GM19239 (cell line): ENCODE measurements at regions not wholly inside any gene's neighbourhood (a gene's known extent, or its start where the extent isn't known, plus 50 kb on each side); places are given as distances from the start of the nearest gene placed in this dataset.

Experiments used
- DNase-seq: peaks from one replicate; pipeline ENCODE4 v3.0.0; 2011; ENCODE audit warnings: low spot score; ENCODE audit not compliant: insufficient read length
- FAIRE-seq: peaks from 2 replicates; lab custom pipeline; 2011; peaks lifted over from hg19 to GRCh38; lab: Jason Lieb, UNC

DNA sequence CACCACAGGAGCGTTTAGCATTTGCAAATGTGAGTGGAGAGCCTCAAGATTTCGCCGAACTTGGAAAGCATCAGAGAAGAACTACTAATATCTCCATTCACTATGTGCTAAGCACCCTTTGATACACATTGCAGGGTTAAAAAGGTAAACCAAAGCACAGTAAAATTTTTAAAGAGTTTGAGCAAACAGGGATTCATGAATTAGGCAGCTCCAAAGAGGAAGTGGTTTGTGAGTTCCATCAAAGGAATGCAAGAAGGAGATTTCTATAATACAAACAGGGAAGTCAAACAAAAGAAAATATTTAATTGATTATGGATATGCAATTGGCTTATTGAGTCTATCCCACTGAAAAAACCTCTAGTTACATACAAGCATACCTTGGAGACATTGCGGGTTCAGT, 81.1 kb upstream of the TMEM72 start:
- FAIRE-seq (no peak), DNase-seq (no peak)

DNA sequence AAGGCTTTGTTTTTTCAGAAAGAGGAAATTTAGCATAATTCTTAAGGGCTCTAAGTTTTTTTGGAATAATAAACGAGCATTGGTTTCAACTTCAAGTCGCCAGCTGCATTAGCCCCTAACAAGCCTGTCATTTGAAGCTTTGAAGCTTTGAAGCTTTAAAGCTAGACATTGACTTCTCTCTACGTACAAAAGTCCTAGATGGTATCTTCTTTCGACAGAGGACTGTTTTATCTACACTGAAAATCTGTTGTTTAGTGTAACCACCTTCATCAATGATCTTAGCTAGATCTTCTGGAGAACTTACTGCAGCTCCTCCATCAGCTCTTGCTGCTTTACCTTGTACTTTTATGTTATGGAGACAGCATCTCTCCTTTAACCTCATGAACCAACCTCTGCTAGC, 79.6 kb upstream of the TMEM72 start:
- DNase-seq (no peak), FAIRE-seq (no peak)

DNA sequence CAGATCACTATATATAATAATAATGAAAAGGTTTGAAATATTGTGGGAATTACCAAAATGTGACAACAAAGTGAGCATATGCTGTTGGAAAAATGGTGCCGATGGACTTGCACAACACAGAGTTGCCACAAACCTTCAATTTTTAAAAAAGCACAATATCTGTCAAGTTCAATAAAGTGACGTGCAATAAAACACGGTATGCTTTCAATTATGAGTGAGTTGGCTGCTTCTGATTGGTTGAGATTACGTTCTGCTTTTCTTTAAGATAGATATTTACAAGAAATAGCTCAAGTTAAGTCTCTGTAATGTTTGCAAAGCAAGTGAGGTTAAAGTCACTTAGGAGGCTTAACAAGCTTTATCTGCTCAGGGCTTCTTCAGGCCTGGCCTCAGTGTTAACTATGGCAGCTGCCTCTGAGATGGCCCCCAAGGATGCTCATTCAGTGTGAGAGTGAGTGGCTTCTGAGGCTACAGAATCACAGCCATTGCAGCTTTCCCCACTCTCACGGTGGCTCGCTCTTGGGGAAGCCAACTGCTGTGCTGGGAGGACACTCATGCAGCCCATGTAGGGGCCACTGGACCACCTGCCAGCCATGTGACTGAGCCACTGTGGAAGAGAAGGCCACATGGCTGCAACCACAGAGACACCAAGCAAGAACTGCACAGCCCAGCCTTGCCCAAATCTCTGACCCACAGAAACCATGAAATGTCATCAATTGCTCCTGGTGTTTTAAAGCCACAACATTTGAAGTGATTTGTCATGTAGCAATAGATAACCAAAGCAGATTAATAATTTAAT, 78.3 kb upstream of the TMEM72 start:
- FAIRE-seq (no peak), DNase-seq (no peak)

DNA sequence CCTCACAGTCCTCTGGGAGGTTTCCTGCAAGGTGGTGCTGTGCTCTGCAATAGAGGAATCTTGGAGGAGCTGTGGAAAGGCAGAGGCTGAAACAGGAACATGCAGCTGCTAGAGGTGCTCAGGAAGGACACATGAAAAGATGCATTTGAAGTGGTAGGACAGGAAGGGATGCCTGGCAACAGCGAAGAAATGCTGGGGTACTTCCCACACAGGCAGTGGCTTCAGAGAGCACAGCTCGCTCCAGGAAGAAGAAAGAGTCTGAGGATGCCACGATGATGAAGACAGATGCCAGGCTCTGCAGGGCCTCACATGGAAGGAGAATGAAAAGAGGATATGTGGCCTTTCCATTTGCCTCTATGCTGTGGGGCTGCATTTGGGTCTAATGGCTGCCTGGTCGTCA, 77.0 kb upstream of the TMEM72 start:
- FAIRE-seq (no peak), DNase-seq (no peak)

DNA sequence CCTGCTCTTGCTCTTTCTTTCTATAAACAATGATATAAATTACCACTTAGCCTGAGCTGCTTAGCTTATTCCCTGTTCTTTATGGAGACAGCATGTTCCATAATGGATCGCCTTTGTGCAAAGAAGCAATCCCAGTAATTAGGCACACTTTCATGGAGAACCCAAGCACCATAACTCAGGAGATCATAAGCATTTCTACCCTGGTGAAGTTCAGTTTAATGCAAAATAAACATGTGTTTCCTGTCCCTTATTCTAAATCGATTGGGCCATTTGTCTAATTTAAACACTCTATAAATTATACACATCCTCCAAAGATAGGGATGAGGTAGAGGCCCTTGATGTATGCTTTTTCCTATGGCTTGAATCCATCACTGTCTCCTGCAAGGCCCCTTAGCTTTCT, 75.8 kb upstream of the TMEM72 start:
- DNase-seq (no peak), FAIRE-seq (no peak)

DNA sequence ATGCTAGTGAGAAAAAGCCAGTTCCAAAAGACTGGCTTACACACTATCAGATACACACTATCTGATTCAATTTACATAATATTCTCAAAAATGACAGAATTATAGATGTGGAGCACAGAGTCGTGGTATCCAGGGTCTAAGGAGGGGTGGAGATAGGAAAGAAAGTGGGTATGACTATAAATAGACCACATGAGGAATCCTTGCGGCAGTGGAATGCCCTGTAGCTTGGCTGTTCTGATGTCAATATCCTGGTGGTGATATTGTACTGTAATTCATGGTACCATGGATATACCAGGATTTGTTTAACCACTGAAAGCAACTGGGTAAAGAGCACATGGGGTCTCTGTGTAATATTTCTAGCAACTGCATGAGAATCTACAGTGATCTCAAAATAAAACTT, 67.7 kb upstream of the TMEM72 start:
- DNase-seq (no peak), FAIRE-seq (no peak)

DNA sequence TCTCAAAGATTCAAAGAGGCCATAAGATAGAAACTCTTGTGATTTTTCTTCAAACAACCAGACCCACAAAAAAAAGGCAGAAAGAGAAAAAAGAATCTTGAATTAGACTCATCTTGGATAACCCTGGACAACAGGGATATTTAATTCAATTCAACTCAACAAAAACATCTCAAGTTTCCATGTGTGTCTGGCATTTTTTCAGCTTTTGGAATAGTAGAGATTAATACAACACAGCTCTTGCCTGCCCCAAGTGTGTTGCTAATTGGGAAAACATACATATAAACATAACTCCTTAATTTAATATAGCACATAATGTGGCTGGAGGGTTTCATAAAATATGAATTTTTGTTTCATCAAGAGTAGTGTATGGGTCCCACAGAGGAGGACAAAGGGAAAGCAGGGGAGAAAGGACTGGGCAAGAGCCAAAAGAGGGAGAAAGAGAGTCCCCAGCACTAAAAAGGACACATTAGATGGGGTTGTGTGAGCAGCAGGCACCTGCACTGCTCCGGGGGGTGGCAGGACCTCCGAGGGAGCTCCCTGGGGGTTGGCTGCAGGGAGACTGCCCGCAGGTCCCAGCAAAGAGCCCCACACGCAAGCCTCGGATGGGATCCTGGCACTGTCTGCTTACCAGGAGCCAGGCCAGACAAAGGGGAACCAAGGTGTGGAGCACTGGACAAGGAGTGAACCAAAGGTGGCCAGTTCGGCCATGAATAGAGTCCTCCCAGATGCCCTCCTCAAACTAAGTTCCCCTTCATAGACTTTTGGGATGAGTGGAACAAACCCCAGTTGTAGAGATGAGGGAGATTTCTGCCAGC, 65.6 kb upstream of the TMEM72 start:
- DNase-seq (no peak), FAIRE-seq (no peak)

DNA sequence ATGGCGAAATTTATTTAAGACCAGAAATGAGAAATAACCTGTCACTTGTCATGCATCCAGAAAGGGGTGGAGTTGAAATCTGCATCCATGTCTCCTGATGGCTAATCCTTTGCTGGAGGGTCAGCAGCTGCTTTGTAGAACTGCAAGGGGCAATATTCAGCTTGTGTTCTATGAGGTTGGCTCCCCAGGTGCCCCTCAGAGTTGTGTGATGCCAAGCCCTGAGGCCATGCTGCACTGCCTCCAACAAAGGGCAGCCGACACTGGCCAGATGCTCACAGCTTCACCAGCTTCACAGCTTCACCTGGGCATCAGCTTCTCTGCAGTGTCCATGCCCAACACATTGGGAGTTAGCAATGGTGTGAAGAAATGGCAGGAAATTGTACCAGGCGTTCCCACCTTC, 64.0 kb upstream of the TMEM72 start:
- FAIRE-seq (no peak), DNase-seq (no peak)

DNA sequence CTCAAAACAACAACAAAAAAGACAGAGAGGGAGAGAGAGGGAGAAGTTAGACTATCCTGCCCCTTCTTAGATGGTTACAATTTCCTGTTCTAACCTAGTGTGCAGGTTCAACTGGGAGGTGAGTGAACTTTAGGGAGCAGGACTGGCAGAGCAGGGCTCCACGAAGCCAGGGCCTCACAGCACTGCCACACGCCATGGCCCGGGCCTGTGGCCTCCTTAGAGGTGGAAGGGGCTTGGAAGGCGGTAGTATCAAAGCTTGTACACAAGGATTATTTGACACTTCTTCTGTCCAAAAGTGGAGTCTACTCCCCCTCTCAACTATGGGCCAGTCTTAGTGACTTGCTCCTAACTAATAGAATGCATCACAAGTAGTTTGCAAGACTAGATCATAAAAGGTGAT, 62.9 kb upstream of the TMEM72 start:
- no peak for FAIRE-seq
- DNase-seq, result no peak

DNA sequence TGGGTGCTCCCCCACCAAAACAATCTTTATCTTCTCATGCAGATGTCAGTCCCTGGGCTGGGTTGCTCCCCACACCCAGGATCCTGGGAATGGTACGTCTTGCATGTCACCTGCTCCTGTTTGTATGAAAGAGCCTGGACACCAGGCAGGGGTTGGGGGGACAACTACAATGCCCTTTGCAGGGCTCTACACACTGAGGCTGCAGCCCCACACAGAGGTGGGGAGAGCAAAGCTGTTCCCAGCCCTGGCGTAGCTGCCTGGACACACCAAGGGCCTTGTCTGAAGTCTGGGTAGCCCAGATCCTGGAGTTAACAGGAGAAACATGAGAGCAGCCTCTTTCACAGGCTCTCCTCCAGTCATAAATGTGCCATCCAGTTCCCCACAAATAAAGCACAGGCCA, 61.2 kb upstream of the TMEM72 start:
- no peak for FAIRE-seq

DNA sequence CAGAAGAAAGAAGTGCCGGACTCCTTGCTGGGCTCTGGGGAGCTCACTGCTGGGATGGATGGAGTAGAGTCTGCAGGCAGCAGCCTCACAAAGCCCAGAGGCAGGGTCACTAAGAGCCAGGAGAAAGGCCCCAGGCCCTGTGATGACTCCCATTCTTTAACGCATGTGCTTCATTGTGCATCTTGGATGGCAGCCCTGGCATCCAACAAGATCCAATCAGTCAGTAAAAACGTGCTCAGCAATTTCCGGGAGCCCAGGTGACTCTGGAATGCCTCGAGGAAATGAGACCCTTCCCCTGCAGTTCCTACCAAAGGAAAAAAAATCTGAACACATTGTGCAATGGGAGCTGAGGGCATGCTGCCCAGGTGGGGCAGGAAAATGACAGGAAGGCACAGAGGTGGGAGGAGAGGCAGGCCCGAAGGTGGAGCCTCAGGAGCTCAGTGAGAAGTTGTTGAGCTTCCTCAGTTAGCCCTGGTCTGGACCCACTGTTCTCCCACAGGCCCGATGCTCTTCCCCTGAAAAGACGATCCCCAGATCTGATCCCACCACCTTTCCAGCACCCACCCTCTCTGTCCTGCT, 60.7 kb upstream of the TMEM72 start:
- FAIRE-seq, result no peak
- no peak for DNase-seq

More for the DNA sequence above, 61.2 kb upstream of the TMEM72 start:
- DNase-seq, result no peak

DNA sequence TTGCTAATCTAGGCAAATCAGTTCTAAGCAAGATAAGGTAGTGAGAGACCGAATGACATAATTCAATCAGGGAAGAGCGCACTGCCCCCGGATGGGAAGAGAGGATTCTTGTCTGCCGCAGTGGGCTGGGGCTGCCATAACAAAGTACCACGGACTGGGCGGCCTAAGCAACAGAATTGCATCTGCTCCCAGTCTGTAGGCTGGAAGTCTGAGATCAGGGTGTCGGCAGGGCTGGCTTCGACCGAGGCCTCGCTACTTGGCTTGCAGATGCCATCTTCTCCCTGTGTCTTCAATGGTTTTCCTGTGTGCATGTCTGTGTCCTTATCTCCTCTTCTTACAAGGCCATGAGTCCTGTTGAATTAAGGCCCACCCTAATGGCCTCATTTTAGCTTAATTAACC, 59.7 kb upstream of the TMEM72 start:
- DNase-seq (no peak), FAIRE-seq (no peak)

DNA sequence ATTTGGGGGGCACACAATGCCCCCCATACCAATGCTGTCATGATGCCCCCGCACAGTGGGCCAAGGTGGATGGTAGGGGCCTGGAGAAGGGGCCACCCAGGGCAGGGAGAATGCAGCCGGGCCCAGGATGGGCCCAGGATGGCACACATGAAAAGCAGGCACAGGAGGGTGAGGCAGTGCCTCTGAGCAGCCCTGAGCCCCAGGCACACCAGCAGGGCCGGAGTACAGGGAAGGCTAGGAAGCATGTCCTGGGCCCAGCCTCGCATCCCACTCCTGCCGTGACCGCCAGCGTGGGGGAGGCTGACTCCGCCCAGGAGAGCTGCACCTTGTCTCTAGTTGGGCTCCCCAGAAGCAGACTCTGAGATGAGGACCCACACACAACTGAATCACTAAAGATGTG, 59.3 kb upstream of the TMEM72 start:
- DNase-seq (no peak), FAIRE-seq (no peak)

DNA sequence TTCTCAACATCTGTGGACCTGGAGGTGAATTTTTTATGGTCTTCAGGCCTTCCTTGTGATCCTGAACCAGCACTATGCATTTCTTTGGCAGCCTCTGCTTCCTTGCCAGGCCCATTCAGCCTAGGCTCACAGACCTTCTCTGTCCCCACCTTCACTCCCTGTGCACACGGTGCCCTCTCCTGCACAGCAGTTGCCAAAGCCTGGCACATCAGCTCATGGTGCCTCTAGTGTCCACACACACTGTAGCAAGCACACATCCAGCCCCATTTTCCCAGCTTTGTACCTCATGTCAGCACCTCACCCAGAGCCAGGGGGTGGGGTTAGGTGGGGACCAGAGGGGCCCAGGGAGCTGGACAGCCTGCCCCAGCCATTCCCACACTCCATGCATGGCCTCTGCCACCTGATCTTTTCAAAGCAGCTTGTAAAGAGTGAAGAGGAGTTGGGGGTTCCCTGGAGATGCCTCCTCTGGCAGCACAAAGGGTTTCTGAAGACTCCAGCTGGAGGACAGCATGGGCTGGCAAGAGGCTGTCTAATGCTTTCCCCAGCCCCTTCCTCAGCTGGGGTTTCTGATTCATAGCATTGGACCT, 57.9 kb upstream of the TMEM72 start:
- FAIRE-seq, result no peak

DNA sequence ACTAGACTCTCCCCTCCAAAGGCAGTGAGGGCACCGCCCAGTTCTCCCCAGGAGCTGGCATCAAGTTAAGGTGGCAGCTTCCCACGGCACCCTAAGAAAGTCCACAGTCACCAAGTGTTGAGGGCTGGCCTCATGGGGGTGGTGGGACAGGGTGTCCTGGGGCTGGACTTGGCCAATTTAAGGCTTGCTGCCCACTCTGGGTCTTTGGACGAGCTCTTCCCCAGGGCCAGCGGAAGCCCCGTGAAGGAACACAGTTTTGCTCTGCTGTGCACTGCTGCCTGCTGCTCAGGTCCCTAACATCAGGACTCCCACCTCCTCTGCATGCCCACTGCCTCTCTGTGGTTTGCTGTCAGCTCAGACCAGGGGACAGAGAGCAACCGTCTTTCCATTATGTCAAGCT, 57.3 kb upstream of the TMEM72 start:
- FAIRE-seq (no peak), DNase-seq (no peak)

More for the DNA sequence above, 57.9 kb upstream of the TMEM72 start:
- DNase-seq, result no peak

DNA sequence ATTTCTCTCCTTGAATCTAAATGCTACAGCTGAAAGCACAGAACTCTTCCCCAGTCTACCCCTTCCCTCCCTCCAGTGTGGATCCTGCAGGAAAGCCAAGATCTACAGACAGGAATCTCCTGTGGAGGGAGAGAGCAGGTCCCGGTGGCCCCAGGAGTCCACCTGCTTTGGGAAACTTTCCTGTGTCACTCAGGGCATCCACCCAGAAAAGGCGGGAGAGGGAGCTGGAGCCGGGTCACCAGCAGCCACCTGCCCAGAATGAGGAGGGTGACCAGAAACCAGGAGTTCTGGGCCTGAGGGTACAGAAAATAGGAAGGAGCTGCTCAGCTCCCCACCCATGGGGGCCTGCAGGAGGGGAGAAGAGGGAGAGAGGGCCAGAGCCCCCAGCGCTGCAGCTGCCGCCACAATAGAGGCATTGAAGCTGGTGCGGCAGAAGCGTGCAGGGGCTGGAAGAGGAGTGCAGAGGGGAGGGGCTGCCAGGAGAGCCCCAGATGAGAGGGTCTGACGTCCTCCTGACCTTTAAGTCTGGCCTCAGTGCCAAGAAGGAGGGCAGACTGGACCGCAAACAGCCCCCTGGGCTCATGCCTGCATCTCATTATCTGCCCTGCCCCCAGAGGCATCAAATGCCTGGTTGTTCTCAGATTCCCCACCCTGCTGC, 56.3 kb upstream of the TMEM72 start:
- DNase-seq (no peak), FAIRE-seq (no peak)

DNA sequence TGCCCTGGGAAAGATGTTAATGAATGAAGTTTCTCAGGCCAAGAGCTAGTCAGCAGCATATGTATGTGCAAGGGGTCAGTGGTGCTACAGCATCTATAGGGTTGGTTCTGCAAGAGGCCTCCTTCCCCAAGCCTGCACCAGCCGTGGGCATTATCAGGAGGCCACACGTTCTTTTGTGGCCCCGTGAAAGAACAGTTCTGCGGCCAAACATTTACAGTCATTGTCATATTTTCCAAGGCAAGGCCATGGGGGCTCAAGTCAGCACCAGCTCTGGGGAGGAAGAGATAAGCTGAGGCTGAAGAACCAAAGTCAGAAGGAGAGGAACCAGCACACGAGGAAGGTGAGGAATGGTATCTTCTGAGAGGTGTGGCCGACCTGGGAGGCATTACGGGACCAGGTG, 54.4 kb upstream of the TMEM72 start:
- FAIRE-seq (no peak), DNase-seq (no peak)

DNA sequence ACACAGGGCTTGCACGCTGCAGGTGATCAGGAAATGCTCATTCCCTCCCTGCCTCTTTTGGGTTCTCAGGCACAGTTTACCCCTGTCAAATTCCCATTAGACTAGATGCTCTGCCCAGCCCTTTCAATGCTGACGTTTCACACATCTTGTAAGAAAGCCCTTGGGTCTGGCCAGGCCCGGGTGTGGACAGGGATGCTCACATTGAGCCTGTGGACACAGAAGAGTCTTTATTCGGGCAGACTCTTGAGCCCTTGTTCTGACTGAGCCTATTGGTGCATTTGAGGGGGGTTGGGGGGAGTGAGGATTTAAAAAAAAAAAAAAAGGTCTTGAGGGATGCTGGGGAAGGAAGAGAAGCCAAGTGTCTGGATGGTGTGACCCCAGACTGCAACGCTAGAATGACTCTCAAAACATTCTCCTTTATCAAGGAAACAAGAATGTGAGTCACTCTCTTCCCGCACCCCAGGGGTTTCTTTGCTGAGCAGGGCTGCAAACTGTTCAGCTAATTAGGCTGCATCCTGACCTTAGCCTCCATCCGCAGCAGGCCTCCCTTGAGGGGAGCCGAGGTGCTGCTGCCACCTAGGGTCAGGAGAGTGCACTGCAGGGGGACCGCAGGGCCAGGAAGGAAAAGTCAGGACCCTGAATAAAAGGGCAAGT, 53.6 kb upstream of the TMEM72 start:
- DNase-seq, result peak; percentile 74
- peak; percentile 85 for FAIRE-seq

DNA sequence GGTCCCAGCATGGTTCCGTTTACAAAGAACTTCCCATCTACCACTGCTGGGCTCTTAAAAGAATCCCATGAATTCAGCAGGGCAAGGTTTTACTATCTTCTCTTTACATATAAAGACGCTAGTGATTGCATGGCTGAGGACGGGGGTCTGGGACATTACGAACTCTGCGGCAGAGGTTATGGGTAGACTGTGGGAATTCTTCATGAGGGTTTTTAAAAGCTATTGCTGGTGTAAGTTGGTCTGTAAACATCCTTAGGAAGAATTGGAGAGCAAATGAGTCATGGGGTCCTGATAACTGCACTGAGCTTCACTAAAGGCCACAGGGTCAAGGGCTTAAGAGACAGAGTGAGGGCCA, 53.1 kb upstream of the TMEM72 start:
- FAIRE-seq, result no peak
- DNase-seq, result no peak

DNA sequence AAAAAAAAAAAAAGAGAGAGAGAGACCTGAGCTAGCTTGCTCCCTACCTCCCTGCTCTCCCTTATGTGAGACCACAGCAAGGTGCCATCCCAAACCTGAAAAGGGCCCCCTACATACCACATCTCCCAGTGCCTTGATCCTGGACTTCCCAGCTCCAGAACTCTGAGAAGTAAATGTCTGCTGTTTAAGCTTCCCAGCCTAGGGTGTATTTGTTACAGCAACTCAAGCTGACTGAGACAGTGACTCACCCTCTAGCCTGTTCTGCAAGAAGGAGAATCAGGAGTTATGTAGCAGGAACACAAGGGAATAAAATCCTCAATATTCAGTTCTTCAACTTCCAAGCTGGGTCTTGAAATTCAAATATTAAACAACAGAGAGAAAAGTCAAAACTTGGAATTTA, 52.1 kb upstream of the TMEM72 start:
- FAIRE-seq, result no peak

More for the DNA sequence above, 52.1 kb upstream of the TMEM72 start:
- DNase-seq, result no peak
